ENCODE measurements at regions not wholly inside any gene's neighbourhood (a gene's known extent, or its start where the extent isn't known, plus 50 kb on each side); places are given as distances from the start of the nearest gene placed in this dataset.
"Not testable (repeated sequence)": the region's sequence is repeated elsewhere in the genome, so short reads cannot be mapped to it uniquely, and the experiment has no call there.

DNA sequence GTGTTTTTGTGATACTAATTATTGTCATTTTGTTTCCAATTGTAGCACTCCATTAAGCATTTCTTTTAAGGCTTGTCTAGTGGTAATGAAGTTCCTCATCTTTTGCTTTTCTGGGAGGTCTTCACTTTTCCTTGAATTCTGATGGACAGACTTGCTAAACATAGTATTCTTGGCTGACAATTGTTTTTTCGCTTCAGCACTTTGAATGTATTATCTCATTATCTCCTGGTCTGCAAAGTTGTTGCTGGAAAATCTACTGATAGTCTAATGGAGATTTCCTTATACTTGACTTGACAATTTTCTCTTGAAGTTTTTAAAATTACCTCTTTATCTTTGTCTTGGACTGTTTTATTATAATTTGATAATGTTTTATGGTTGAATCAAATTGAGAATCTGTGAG is 147.5 kb downstream of the FAM174A start:
- POLR2A ChIA-PET (ENCODE audit: unreplicated experiment) = no interaction called here
- H3K27me3 ChIP-seq (ENCODE audit: insufficient read depth, low read depth) = no peaks in the 10 kb centered on the region
- CTCF ChIA-PET = no interaction called here
- H3K4me3 ChIP-seq = no peak overlapping the region
- no peak overlapping the region for H3K4me2 ChIP-seq
- no peaks in the 10 kb centered on the region for H3K4me1 ChIP-seq (replicated peaks; ENCODE audit: insufficient read depth)
- H3K36me3 ChIP-seq (ENCODE audit: low read depth) = no peaks in the 10 kb centered on the region
- intact Hi-C loops (cut with micrococcal nuclease; ENCODE audit: unreplicated experiment) = no loop called here
- H3K27ac ChIP-seq = no peak overlapping the region
- BruUV-seq (replicated peaks) = no TSS peak
- no peaks in the 10 kb centered on the region for H3K9me2 ChIP-seq (ENCODE audit: insufficient read depth)
- no peaks in the 10 kb centered on the region for H3K79me2 ChIP-seq (ENCODE audit: low read depth)
- H3K9me3 ChIP-seq (ENCODE audit: insufficient read depth, low read depth) = no peaks in the 10 kb centered on the region
- H4K20me1 ChIP-seq (ENCODE audit: insufficient read depth) = no peaks in the 10 kb centered on the region
- TF ChIP-seq EZH2 (IDR thresholded peaks at IDR 0.05; ENCODE audit: low read depth) = no peak
- TF ChIP-seq, protein P1, sequence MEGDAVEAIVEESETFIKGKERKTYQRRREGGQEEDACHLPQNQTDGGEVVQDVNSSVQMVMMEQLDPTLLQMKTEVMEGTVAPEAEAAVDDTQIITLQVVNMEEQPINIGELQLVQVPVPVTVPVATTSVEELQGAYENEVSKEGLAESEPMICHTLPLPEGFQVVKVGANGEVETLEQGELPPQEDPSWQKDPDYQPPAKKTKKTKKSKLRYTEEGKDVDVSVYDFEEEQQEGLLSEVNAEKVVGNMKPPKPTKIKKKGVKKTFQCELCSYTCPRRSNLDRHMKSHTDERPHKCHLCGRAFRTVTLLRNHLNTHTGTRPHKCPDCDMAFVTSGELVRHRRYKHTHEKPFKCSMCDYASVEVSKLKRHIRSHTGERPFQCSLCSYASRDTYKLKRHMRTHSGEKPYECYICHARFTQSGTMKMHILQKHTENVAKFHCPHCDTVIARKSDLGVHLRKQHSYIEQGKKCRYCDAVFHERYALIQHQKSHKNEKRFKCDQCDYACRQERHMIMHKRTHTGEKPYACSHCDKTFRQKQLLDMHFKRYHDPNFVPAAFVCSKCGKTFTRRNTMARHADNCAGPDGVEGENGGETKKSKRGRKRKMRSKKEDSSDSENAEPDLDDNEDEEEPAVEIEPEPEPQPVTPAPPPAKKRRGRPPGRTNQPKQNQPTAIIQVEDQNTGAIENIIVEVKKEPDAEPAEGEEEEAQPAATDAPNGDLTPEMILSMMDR (conservative IDR thresholded peaks at IDR 0.05) = no peak
- H2AFZ ChIP-seq = no peak overlapping the region
- no peaks in the 10 kb centered on the region for H3F3A ChIP-seq (ENCODE audit: insufficient read depth, low read depth)
- no peak for DNase-seq

DNA sequence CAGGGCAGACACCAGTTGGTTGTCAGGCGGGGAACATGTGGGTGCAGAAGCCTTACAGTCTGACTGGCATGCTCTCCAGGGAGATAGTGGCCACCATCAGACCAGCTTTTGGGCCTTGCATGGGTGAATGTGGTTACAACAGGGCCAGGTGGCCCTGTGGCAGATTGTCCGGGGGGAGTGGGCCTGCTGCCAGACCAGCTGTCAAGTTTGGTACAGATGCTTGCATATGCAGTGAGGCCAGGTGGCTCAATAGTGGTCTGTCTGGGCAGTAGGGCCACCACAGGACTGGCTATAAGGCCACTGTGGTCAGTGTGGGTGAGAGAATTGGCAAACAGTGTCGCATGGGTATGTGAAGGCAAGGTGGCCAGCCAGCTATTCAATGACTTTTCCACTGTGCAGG is 148.7 kb downstream of the FAM174A start:
- ChIA-PET CTCF (no interaction called here), POLR2A (ENCODE audit: unreplicated experiment) (no interaction called here)
- Histone ChIP-seq H3K4me1 (replicated peaks; ENCODE audit: insufficient read depth) (no peaks in the 10 kb centered on the region), H3K27ac (no peak overlapping the region), H3F3A (ENCODE audit: insufficient read depth, low read depth) (no peaks in the 10 kb centered on the region), H3K4me2 (no peak overlapping the region), H3K79me2 (ENCODE audit: low read depth) (no peaks in the 10 kb centered on the region), H3K36me3 (ENCODE audit: low read depth) (no peaks in the 10 kb centered on the region), H3K27me3 (ENCODE audit: insufficient read depth, low read depth) (no peaks in the 10 kb centered on the region), H4K20me1 (ENCODE audit: insufficient read depth) (no peaks in the 10 kb centered on the region), H3K4me3 (no peak overlapping the region), H3K9me2 (ENCODE audit: insufficient read depth) (no peaks in the 10 kb centered on the region), H2AFZ (no peak overlapping the region), H3K9me3 (ENCODE audit: insufficient read depth, low read depth) (no peaks in the 10 kb centered on the region)
- intact Hi-C loops (cut with micrococcal nuclease; ENCODE audit: unreplicated experiment) = no loop called here
- no peak for DNase-seq
- BruUV-seq (replicated peaks) = no TSS peak
- TF ChIP-seq EZH2 (IDR thresholded peaks at IDR 0.05; ENCODE audit: low read depth) = no peak
- TF ChIP-seq, protein P1 (conservative IDR thresholded peaks at IDR 0.05) = no peak

DNA sequence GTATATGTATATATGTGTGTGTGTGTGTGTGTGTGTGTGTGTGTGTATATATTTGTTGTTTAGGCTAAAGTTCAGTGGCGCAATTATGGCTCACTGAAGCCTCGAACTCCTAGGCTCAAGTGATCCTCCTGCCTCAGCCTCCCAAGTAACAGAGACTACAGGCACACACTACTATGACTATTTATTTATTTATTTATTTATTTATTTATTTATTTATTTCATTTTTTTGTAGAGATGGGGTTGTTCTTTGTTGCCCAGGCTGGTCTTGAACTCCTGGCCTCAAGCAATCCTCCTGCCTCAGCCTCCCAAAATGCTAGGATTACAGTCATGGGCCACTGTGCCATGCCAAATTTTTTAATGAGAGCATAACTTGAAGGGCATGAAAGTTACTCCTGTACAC is 149.9 kb downstream of the FAM174A start:
- H3F3A ChIP-seq (ENCODE audit: insufficient read depth, low read depth); H3K27me3 ChIP-seq (ENCODE audit: insufficient read depth, low read depth); DNase-seq: not testable (repeated sequence)

DNA sequence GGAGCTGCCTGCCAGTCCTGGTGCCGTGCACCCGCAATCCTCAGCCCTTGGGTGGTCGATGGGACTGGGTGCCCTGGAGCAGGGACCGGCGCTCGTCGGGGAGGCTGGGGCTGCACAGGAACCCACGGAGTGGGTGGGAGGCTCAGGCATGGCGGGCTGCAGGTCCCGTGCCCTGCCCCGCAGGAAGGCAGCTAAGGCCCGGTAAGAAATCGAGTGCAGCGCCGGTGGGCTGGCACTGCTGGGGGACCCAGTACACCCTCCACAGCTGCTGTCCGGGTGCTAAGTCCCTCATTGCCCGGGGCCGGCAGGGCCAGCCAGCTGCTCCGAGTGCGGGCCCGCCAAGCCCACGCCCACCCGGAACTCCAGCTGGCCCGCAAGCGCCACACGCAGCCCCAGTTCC is 153.7 kb downstream of the FAM174A start:
- H3K36me3 ChIP-seq (ENCODE audit: low read depth); H2AFZ ChIP-seq; H3K27ac ChIP-seq; CTCF ChIA-PET; intact Hi-C loops (cut with micrococcal nuclease; ENCODE audit: unreplicated experiment); H4K20me1 ChIP-seq (ENCODE audit: insufficient read depth); DNase-seq; H3K4me3 ChIP-seq; POLR2A ChIA-PET (ENCODE audit: unreplicated experiment); H3F3A ChIP-seq (ENCODE audit: insufficient read depth, low read depth); H3K9me3 ChIP-seq (ENCODE audit: insufficient read depth, low read depth); H3K79me2 ChIP-seq (ENCODE audit: low read depth); H3K4me2 ChIP-seq; H3K9me2 ChIP-seq (ENCODE audit: insufficient read depth); BruUV-seq (replicated peaks); H3K27me3 ChIP-seq (ENCODE audit: insufficient read depth, low read depth): not testable (repeated sequence)
- peaks cover 11% of the 10 kb centered on the region for H3K4me1 ChIP-seq (replicated peaks; ENCODE audit: insufficient read depth)

More for the DNA sequence above, 149.9 kb downstream of the FAM174A start:
- H3K79me2 ChIP-seq (ENCODE audit: low read depth); H4K20me1 ChIP-seq (ENCODE audit: insufficient read depth); H3K4me1 ChIP-seq (replicated peaks; ENCODE audit: insufficient read depth); BruUV-seq (replicated peaks); H3K36me3 ChIP-seq (ENCODE audit: low read depth); H3K9me2 ChIP-seq (ENCODE audit: insufficient read depth); H3K4me3 ChIP-seq; H3K27ac ChIP-seq; CTCF ChIA-PET; POLR2A ChIA-PET (ENCODE audit: unreplicated experiment); intact Hi-C loops (cut with micrococcal nuclease; ENCODE audit: unreplicated experiment); H3K4me2 ChIP-seq; H3K9me3 ChIP-seq (ENCODE audit: insufficient read depth, low read depth); H2AFZ ChIP-seq: not testable (repeated sequence)

All from PC-9 (cell line).